OCI-LY7 (cell line): ENCODE measurements at regions not wholly inside any gene's neighbourhood (a gene's known extent, or its start where the extent isn't known, plus 50 kb on each side); places are given as distances from the start of the nearest gene placed in this dataset.

Experiments used
- BruUV-seq: library from RNA; stranded (reverse); fragments of 400-500 nt; replicated peaks from 2 replicates; lab custom pipeline; 2021; lab: Mats Ljungman, UMichigan
- CTCF ChIA-PET: fragments of 300-600 bp; sonication (Branson Sonifier 250); formaldehyde crosslinking; loops from one replicate; lab custom pipeline; 2022; ENCODE audit warnings: antibody characterized with exemption; ENCODE audit not compliant: unreplicated experiment; lab: Charles Lee
- POLR2A ChIA-PET: fragments of 300-600 bp; sonication (Branson Sonifier 250); formaldehyde crosslinking; loops from one replicate; lab custom pipeline; 2022; ENCODE audit warnings: antibody characterized with exemption; lab: Charles Lee
- DNase-seq: peaks from one replicate; pipeline ENCODE4 v3.0.0-alpha.2; 2015; ENCODE audit warnings: low spot score
- H2AFZ ChIP-seq: fragments of 200-600 bp; sonication (generic), shearing (Covaris generic); 2 replicates; pipeline ENCODE4 v1.6.1; 2014; ENCODE audit warnings: mild to moderate bottlenecking, antibody characterized with exemption, low read length, moderate library complexity
- H3K27ac ChIP-seq: fragments of 200-600 bp; sonication (generic); 2 replicates; pipeline ENCODE4 v1.5.1; 2014; ENCODE audit warnings: mixed run types, low read depth, mild to moderate bottlenecking, moderate library complexity, low read length, inconsistent platforms; ENCODE audit not compliant: poor library complexity, severe bottlenecking
- H3K36me3 ChIP-seq: fragments of 200-600 bp; sonication (generic); 2 replicates; pipeline ENCODE4 v1.6.1; 2014; ENCODE audit warnings: mild to moderate bottlenecking, antibody characterized with exemption, low read length, moderate library complexity, mixed read lengths; ENCODE audit not compliant: insufficient read depth
- H3K4me1 ChIP-seq: fragments of 200-600 bp; sonication (generic); 2 replicates; pipeline ENCODE4 v1.5.1; 2014; ENCODE audit warnings: mild to moderate bottlenecking, low read length; ENCODE audit not compliant: insufficient read depth, poor library complexity, severe bottlenecking
- H3K4me2 ChIP-seq: fragments of 200-600 bp; sonication (generic); 2 replicates; pipeline ENCODE4 v1.6.1; 2014; ENCODE audit warnings: mild to moderate bottlenecking, low read length
- H3K4me3 ChIP-seq: fragments of 200-600 bp; sonication (generic); 2 replicates; pipeline ENCODE4 v1.5.1; 2014; ENCODE audit warnings: mild to moderate bottlenecking, low read depth, low read length; ENCODE audit not compliant: poor library complexity, severe bottlenecking
- H3K79me2 ChIP-seq: fragments of 200-600 bp; sonication (generic); 2 replicates; pipeline ENCODE4 v1.6.1; 2016; ENCODE audit warnings: low read depth, mild to moderate bottlenecking, low read length, moderate library complexity, mixed read lengths; ENCODE audit not compliant: insufficient read depth
- H3K9me2 ChIP-seq: fragments of 200-600 bp; sonication (generic); 2 replicates; pipeline ENCODE4 v1.6.1; 2016; ENCODE audit warnings: mild to moderate bottlenecking, low read length, mixed read lengths; ENCODE audit not compliant: insufficient read depth
- H3K9me3 ChIP-seq: fragments of 200-600 bp; sonication (generic); 2 replicates; pipeline ENCODE4 v1.6.1; 2014; ENCODE audit warnings: mild to moderate bottlenecking, mixed run types, low read length, mixed read lengths
- H4K20me1 ChIP-seq: fragments of 200-600 bp; sonication (generic); 2 replicates; pipeline ENCODE4 v1.6.1; 2014; ENCODE audit warnings: mild to moderate bottlenecking, antibody characterized with exemption, low read length, moderate library complexity, mixed read lengths; ENCODE audit not compliant: insufficient read depth
- EZH2phosphoT487 ChIP-seq: fragments of 200-600 bp; sonication (generic); IDR thresholded peaks from 2 replicates; pipeline ENCODE4 v1.6.1; 2018; ENCODE audit warnings: low read depth, borderline replicate concordance, mild to moderate bottlenecking, mixed run types, antibody characterized with exemption, low read length, moderate library complexity, mixed read lengths
- intact Hi-C: fragments of 100-400 bp; cut with micrococcal nuclease; formaldehyde crosslinking; loops from one replicate; pipeline ENCODE4 v1.10.0; 2022; ENCODE audit not compliant: unreplicated experiment
- TF ChIP-seq, protein P1 (sequence below): fragments of 200-600 bp; sonication (generic); conservative IDR thresholded peaks from 2 replicates; pipeline ENCODE4 v1.5.1; 2014; ENCODE audit warnings: mild to moderate bottlenecking, antibody characterized with exemption, low read length, moderate library complexity, mixed read lengths

DNA sequence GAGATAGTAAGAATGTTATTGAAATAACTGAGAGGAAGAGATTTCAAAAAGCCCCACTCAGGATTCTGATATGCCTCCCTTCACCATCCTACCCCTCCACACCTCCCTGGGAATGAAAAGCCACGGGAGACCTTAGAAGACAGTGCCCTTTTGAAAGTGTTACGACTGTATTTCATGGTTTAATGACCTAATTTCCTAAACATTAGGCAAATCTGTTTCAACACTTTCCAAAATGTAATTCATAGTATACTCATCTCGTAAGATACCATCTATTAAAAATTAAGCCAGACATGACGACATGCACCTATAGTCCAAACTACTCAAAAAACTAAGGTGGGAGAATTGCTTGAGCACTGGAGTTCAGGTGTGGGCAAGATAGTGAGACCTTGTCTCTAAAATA is 106.3 kb downstream of the HNRNPD start:
- BruUV-seq = no TSS peak
- no peak overlapping the region for H3K4me2 ChIP-seq

GRCh38 chr4:82266345-82266744 is 107.4 kb downstream of the HNRNPD start:
- H3K4me1 ChIP-seq = peaks cover 6% of the 10 kb centered on the region
- H3K36me3 ChIP-seq = no peaks in the 10 kb centered on the region
- DNase-seq = no peak
- no peak for TF ChIP-seq EZH2phosphoT487
- TF ChIP-seq, protein P1, sequence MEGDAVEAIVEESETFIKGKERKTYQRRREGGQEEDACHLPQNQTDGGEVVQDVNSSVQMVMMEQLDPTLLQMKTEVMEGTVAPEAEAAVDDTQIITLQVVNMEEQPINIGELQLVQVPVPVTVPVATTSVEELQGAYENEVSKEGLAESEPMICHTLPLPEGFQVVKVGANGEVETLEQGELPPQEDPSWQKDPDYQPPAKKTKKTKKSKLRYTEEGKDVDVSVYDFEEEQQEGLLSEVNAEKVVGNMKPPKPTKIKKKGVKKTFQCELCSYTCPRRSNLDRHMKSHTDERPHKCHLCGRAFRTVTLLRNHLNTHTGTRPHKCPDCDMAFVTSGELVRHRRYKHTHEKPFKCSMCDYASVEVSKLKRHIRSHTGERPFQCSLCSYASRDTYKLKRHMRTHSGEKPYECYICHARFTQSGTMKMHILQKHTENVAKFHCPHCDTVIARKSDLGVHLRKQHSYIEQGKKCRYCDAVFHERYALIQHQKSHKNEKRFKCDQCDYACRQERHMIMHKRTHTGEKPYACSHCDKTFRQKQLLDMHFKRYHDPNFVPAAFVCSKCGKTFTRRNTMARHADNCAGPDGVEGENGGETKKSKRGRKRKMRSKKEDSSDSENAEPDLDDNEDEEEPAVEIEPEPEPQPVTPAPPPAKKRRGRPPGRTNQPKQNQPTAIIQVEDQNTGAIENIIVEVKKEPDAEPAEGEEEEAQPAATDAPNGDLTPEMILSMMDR = no peak
- no peak overlapping the region for H2AFZ ChIP-seq
- no peak overlapping the region for H3K4me3 ChIP-seq
- H3K27ac ChIP-seq = no peak overlapping the region
- H3K9me2 ChIP-seq = no peaks in the 10 kb centered on the region
- intact Hi-C loops = loop anchor here (5.0 kb wide), 1 partner anchor 419 kb away; no protein-coding TSS in a partner anchor
- H3K9me3 ChIP-seq = no peaks in the 10 kb centered on the region
- ChIA-PET CTCF (interaction anchor here (1.0 kb wide), 1 partner anchor 10 kb away, joined by 3 read pairs; no protein-coding TSS in a partner anchor), POLR2A (interaction anchor here (1.3 to 1.7 kb wide), 3 partner anchors 9 to 13 kb away, joined by 4 to 5 read pairs (median 4); no protein-coding TSS in a partner anchor)
- no peak overlapping the region for H3K4me2 ChIP-seq
- no peaks in the 10 kb centered on the region for H4K20me1 ChIP-seq
- H3K79me2 ChIP-seq = no peaks in the 10 kb centered on the region
- BruUV-seq = no TSS peak

More for the DNA sequence above, 106.3 kb downstream of the HNRNPD start:
- intact Hi-C loops = loop anchor here (5.0 kb wide), 1 partner anchor 420 kb away; no protein-coding TSS in a partner anchor
- ChIA-PET CTCF (interaction anchor here (1.0 to 1.7 kb wide), 2 partner anchors 11 to 17 kb away, joined by 3 to 9 read pairs; no protein-coding TSS in a partner anchor), POLR2A (interaction anchor here (1.7 kb wide), 1 partner anchor 8 kb away, joined by 4 read pairs; no protein-coding TSS in a partner anchor)
- Histone ChIP-seq H4K20me1 (no peaks in the 10 kb centered on the region), H3K27ac (no peak overlapping the region), H3K79me2 (no peaks in the 10 kb centered on the region), H3K36me3 (no peaks in the 10 kb centered on the region), H3K4me1 (peaks cover 17% of the 10 kb centered on the region), H3K9me2 (no peaks in the 10 kb centered on the region), H3K4me3 (no peak overlapping the region), H2AFZ (no peak overlapping the region), H3K9me3 (no peaks in the 10 kb centered on the region)
- no peak for DNase-seq
- TF ChIP-seq EZH2phosphoT487 = no peak
- TF ChIP-seq, protein P1 = no peak

- H2AFZ ChIP-seq = no peak overlapping the region
- no peak for DNase-seq
- no peaks in the 10 kb centered on the region for H3K9me3 ChIP-seq
- peaks cover 10% of the 10 kb centered on the region for H3K4me1 ChIP-seq
- no peaks in the 10 kb centered on the region for H3K9me2 ChIP-seq
- H3K79me2 ChIP-seq = no peaks in the 10 kb centered on the region
- no peak overlapping the region for H3K4me2 ChIP-seq
- ChIA-PET CTCF (no interaction called here), POLR2A (interaction anchor here (0.8 kb wide), 1 partner anchor 68 kb away, joined by 3 read pairs; no protein-coding TSS in a partner anchor)
- intact Hi-C loops = no loop called here
- no peak overlapping the region for H3K27ac ChIP-seq
- H4K20me1 ChIP-seq = no peaks in the 10 kb centered on the region
- TF ChIP-seq EZH2phosphoT487 = no peak
- TF ChIP-seq, protein P1 = no peak
- H3K4me3 ChIP-seq = no peak overlapping the region
- no TSS peak for BruUV-seq
- H3K36me3 ChIP-seq = no peaks in the 10 kb centered on the region
Measured at GRCh38 chr4:82261084-82261483, 112.7 kb downstream of the HNRNPD start.
